Coronary artery (tissue), 2 donors: ENCODE measurements at regions not wholly inside any gene's neighbourhood (a gene's known extent, or its start where the extent isn't known, plus 50 kb on each side); places are given as distances from the start of the nearest gene placed in this dataset.

ENCODE experiments used
- DNase-seq: peaks from one replicate; pipeline ENCODE4 v3.0.0-alpha.2; 2017; ENCODE audit warnings: low spot score
- H3K27ac ChIP-seq, 2 donors: fragments of 200-600 bp; sonication (generic); one replicate each; pipeline ENCODE4 v1.5.1; 2016 to 2019
- H3K4me3 ChIP-seq: fragments of 200-600 bp; sonication (generic); 2 replicates; pipeline ENCODE4 v1.5.1; 2016; ENCODE audit warnings: mild to moderate bottlenecking, moderate library complexity
- CTCF ChIP-seq: fragments of 200-600 bp; sonication (generic); IDR thresholded peaks from one replicate; pipeline ENCODE4 v1.5.1; 2019; ENCODE audit warnings: antibody characterized with exemption

GRCh38 chr5:135227064-135228022 lies 171.7 kb downstream of the MACROH2A1 start:
- no peak overlapping the region for H3K4me3 ChIP-seq
- no peak for TF ChIP-seq CTCF
- no peak overlapping the region for H3K27ac ChIP-seq
- no peak for DNase-seq

GRCh38 chr5:135225856-135226560 lies 173.0 kb downstream of the MACROH2A1 start:
- TF ChIP-seq CTCF = no peak
- no peak overlapping the region for H3K27ac ChIP-seq

GRCh38 chr5:135223891-135224625 lies 175.0 kb downstream of the MACROH2A1 start:
- TF ChIP-seq CTCF = no peak
- peak; percentile 47 for DNase-seq
- H3K4me3 ChIP-seq = no peak overlapping the region
- H3K27ac ChIP-seq = no peak overlapping the region

More at GRCh38 chr5:135225856-135226560, 173.0 kb downstream of the MACROH2A1 start:
- H3K4me3 ChIP-seq = no peak overlapping the region
- peak; percentile 41 for DNase-seq

- no peak for TF ChIP-seq CTCF
- DNase-seq = peak; percentile 21
- no peak overlapping the region for H3K4me3 ChIP-seq
- H3K27ac ChIP-seq = no peak overlapping the region
Observed at GRCh38 chr5:135223404-135223803, 175.6 kb downstream of the MACROH2A1 start.

GRCh38 chr5:135222771-135223170 lies 176.3 kb downstream of the MACROH2A1 start:
- no peak for TF ChIP-seq CTCF
- no peak overlapping the region for H3K4me3 ChIP-seq
- no peak for DNase-seq
- no peak overlapping the region for H3K27ac ChIP-seq

GRCh38 chr5:135222171-135222681 lies 176.8 kb downstream of the MACROH2A1 start:
- no peak overlapping the region for H3K27ac ChIP-seq
- peak; percentile 38 for DNase-seq

More at GRCh38 chr5:135222171-135222681, 176.8 kb downstream of the MACROH2A1 start:
- no peak overlapping the region for H3K4me3 ChIP-seq
- no peak for TF ChIP-seq CTCF
